NCI-H1092 treated with DMSO at 0.1 percent for 48 hours (cell line): ENCODE measurements at regions not wholly inside any gene's neighbourhood (a gene's known extent, or its start where the extent isn't known, plus 50 kb on each side); places are given as distances from the start of the nearest gene placed in this dataset.

Experiments used
- DNase-seq: peaks from one replicate; lab custom pipeline; 2025; lab: John Stamatoyannopoulos, UW

- DNase-seq = no peak
These were observed 73.2 kb upstream of the GPC1 start for GRCh38 chr2:240362216-240362755.

- DNase-seq = no peak
These were observed 72.4 kb upstream of the GPC1 start for GRCh38 chr2:240362826-240363745.

GRCh38 chr2:240363746-240364581 lies 71.5 kb upstream of the GPC1 start:
- DNase-seq = no peak

- DNase-seq = no peak
These were observed 70.9 kb upstream of the GPC1 start for GRCh38 chr2:240364582-240364960.

GRCh38 chr2:240364961-240365775 lies 70.3 kb upstream of the GPC1 start:
- DNase-seq = no peak

GRCh38 chr2:240365971-240366471 lies 69.4 kb upstream of the GPC1 start:
- no peak for DNase-seq

- no peak for DNase-seq
These were observed 68.6 kb upstream of the GPC1 start for GRCh38 chr2:240366901-240367300.

- DNase-seq = no peak
These were observed 67.7 kb upstream of the GPC1 start for GRCh38 chr2:240367721-240368120.

- DNase-seq = no peak
These were observed 66.6 kb upstream of the GPC1 start for GRCh38 chr2:240368781-240369331.

- no peak for DNase-seq
These were observed 66.1 kb upstream of the GPC1 start for GRCh38 chr2:240369335-240369734.

GRCh38 chr2:240369801-240370585 lies 65.5 kb upstream of the GPC1 start:
- no peak for DNase-seq

GRCh38 chr2:240371129-240372000 lies 64.1 kb upstream of the GPC1 start:
- DNase-seq = no peak

- DNase-seq = no peak
These were observed 63.4 kb upstream of the GPC1 start for GRCh38 chr2:240372101-240372500.

- DNase-seq = no peak
These were observed 62.1 kb upstream of the GPC1 start for GRCh38 chr2:240373289-240373885.

GRCh38 chr2:240374085-240374907 lies 61.2 kb upstream of the GPC1 start:
- no peak for DNase-seq

GRCh38 chr2:240375024-240375645 lies 60.3 kb upstream of the GPC1 start:
- DNase-seq = no peak

GRCh38 chr2:240376739-240377138 lies 58.7 kb upstream of the GPC1 start:
- DNase-seq = no peak

GRCh38 chr2:240377366-240377765 lies 58.1 kb upstream of the GPC1 start:
- DNase-seq = no peak
